ENCODE measurements at regions not wholly inside any gene's neighbourhood (a gene's known extent, or its start where the extent isn't known, plus 50 kb on each side); places are given as distances from the start of the nearest gene placed in this dataset.

- TF ChIP-seq CTCF (IDR thresholded peaks at IDR 0.05): no peak
- TF ChIP-seq POLR2A (IDR thresholded peaks at IDR 0.05): no peak
- no peak for TF ChIP-seq POLR2AphosphoS5 (IDR thresholded peaks at IDR 0.05)
Observed at GRCh38 chr15:93382200-93382820, 293.3 kb upstream of the RGMA start.
